ENCODE measurements at regions not wholly inside any gene's neighbourhood (a gene's known extent, or its start where the extent isn't known, plus 50 kb on each side); places are given as distances from the start of the nearest gene placed in this dataset.

- Histone ChIP-seq H3K36me3 (ENCODE audit: control insufficient read depth, insufficient read depth, low read length) (no peaks in the 10 kb centered on the region), H3K27ac (ENCODE audit: low read length) (no peak overlapping the region), H3K4me1 (ENCODE audit: control insufficient read depth, insufficient read depth, low read length) (no peaks in the 10 kb centered on the region), H3K4me3 (ENCODE audit: low read length) (no peak overlapping the region), H3K27me3 (ENCODE audit: control insufficient read depth, insufficient read depth, low read length) (no peaks in the 10 kb centered on the region), H3K9me3 (ENCODE audit: control insufficient read depth, insufficient read depth, low read length) (no peaks in the 10 kb centered on the region)
- Mint-ChIP-seq H3K9me3 (peaks cover 0 to 4% of the 10 kb centered on the region in 2 donors), H3K36me3 (no peaks in the 10 kb centered on the region), H3K27me3 (ENCODE audit: low read depth in 2 of 2) (peaks cover 0 to 4% of the 10 kb centered on the region in 2 donors), H3K4me3 (no peak overlapping the region), H3K27ac (no peak overlapping the region), H3K4me1 (no peaks in the 10 kb centered on the region)
- TF ChIP-seq CTCF (IDR thresholded peaks at IDR 0.05): no peak
- no peak for ATAC-seq
- no peak for DNase-seq
- WGBS (ENCODE audit: insufficient coverage): 82% methylated on average over 17 of the region's 17 CpGs
- intact Hi-C loops (cut with micrococcal nuclease): no loop called here
These were observed 194.7 kb downstream of the MED10 start for GRCh38 chr5:6183391-6184390.

GRCh38 chr5:6182271-6182815 lies 196.0 kb downstream of the MED10 start:
- no peaks in the 10 kb centered on the region for H3K36me3 Mint-ChIP-seq
- no peak for ATAC-seq
- peaks cover 0 to 4% of the 10 kb centered on the region in 2 donors for H3K27me3 Mint-ChIP-seq (ENCODE audit: low read depth in 2 of 2)
- Histone ChIP-seq H3K27me3 (ENCODE audit: control insufficient read depth, insufficient read depth, low read length) (no peaks in the 10 kb centered on the region), H3K4me3 (ENCODE audit: low read length) (no peak overlapping the region), H3K36me3 (ENCODE audit: control insufficient read depth, insufficient read depth, low read length) (no peaks in the 10 kb centered on the region), H3K4me1 (ENCODE audit: control insufficient read depth, insufficient read depth, low read length) (no peaks in the 10 kb centered on the region), H3K27ac (ENCODE audit: low read length) (no peak overlapping the region), H3K9me3 (ENCODE audit: control insufficient read depth, insufficient read depth, low read length) (no peaks in the 10 kb centered on the region)
- no peaks in the 10 kb centered on the region for H3K4me1 Mint-ChIP-seq
- TF ChIP-seq CTCF (IDR thresholded peaks at IDR 0.05): no peak
- no peak for DNase-seq
- peaks cover 0 to 4% of the 10 kb centered on the region in 2 donors for H3K9me3 Mint-ChIP-seq
- 78% methylated on average over 23 of the region's 23 CpGs for WGBS (ENCODE audit: insufficient coverage)
- no peak overlapping the region for H3K27ac Mint-ChIP-seq
- no peak overlapping the region for H3K4me3 Mint-ChIP-seq
- intact Hi-C loops (cut with micrococcal nuclease): no loop called here

- no peaks in the 10 kb centered on the region for H3K4me1 Mint-ChIP-seq
- Histone ChIP-seq H3K9me3 (ENCODE audit: control insufficient read depth, insufficient read depth, low read length) (no peaks in the 10 kb centered on the region), H3K4me1 (ENCODE audit: control insufficient read depth, insufficient read depth, low read length) (no peaks in the 10 kb centered on the region), H3K4me3 (ENCODE audit: low read length) (no peak overlapping the region), H3K27ac (ENCODE audit: low read length) (no peak overlapping the region), H3K27me3 (ENCODE audit: control insufficient read depth, insufficient read depth, low read length) (no peaks in the 10 kb centered on the region), H3K36me3 (ENCODE audit: control insufficient read depth, insufficient read depth, low read length) (no peaks in the 10 kb centered on the region)
- WGBS (ENCODE audit: insufficient coverage): 82% methylated on average over 15 of the region's 15 CpGs
- H3K9me3 Mint-ChIP-seq: peaks cover 0 to 4% of the 10 kb centered on the region in 2 donors
- H3K27me3 Mint-ChIP-seq (ENCODE audit: low read depth in 2 of 2): peaks cover 0 to 4% of the 10 kb centered on the region in 2 donors
- no peaks in the 10 kb centered on the region for H3K36me3 Mint-ChIP-seq
- intact Hi-C loops (cut with micrococcal nuclease): no loop called here
- DNase-seq: no peak
- no peak overlapping the region for H3K27ac Mint-ChIP-seq
- H3K4me3 Mint-ChIP-seq: no peak overlapping the region
- no peak for ATAC-seq
- TF ChIP-seq CTCF (IDR thresholded peaks at IDR 0.05): no peak
These were observed 196.5 kb downstream of the MED10 start for GRCh38 chr5:6181871-6182270.
